SKM-1 (cell line): ENCODE measurements at regions not wholly inside any gene's neighbourhood (a gene's known extent, or its start where the extent isn't known, plus 50 kb on each side); places are given as distances from the start of the nearest gene placed in this dataset.

ENCODE experiments used
- DNase-seq: peaks from one replicate; lab custom pipeline; 2025; ENCODE audit not compliant: unreplicated experiment; lab: John Stamatoyannopoulos, UW

DNA sequence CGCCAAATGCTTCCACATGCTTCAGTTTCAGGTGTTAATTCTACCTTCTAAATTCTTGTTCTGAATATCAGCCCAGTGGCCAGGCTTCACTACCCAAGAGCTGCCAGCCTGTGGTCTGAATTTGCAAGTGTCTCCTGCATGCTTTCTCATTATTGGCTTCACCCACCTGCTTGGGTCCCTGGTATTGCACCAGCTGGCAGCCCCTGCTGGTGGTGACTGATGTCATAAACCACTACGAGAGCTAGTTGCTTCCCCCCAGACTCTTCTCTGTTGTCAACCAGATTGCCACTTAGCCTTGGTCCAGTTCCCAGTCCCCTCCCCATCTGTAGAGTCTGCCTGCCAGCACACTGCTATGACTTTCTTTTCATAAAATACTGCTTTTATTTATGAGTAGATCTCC lies 197.7 kb upstream of the DUSP10 start:
- no peak for DNase-seq

DNA sequence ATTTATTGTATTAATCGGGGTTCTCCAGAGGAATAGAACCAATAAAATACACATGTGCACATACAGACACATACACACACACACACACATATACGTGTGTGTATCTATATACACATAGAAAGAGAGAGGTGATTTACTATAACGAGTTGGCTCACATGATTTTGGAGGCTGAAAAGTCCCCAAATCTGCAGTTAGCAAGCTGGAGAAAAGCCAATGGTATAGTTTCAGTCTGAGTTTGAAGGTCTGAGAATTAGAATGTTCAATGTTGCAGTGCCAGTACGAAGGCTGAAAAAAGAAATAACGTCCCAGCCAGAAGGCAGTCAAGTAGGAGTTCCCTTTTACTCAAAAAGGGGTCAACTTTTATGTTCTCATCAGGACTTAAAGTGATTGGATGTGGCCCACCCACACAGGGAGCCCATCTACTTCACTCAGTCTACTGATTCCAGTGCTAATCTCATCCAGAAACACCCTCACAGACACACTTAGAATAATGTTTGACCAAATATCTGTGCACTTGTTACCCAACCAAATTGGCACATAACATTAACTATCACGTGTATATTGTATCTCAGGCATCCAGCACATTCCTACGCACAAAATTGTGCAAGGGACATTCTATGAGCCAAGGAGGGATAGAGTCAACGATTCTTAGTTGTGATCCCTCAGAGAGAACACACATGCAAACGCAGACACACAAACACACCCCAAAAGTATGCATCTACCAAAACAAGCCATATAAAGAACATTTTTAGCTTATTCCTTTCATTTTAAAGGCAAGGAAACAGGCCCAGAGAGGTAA lies 195.5 kb upstream of the DUSP10 start:
- no peak for DNase-seq

DNA sequence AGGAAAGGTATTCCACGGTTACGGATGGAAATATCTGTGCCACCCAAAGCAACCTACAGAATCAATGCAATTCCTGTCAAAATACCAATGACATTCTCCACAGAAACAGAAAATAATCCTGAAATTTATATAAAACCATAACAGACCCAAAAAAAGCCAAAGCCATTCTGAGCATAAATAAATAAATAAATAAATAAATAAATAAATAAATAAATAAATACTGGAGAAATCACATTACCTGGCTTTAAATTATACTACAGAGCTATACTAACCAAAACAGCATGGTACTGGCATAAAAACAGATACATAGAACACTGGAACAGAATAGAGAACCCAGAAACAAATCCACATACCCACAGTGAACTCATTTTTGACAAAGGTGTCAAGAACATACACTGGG lies 191.9 kb upstream of the DUSP10 start:
- DNase-seq, result no peak

DNA sequence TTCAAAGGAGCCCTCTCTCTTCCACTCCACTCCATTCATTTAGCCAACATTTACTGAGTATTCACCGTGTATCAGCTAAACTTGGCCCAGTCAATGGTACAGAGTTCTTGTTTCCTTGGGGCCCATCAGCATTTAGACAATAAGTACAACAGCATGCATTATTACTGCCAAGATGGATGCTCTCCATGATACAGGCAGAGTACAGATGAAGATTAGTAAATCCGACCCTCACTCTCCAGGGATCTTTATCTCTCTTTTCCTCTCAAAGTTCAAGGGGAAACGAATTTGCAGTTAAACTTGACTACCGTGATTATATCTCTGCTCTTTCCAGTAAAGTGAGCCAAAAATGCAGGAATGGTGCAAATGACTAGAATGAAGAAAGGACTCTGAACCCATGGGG lies 184.6 kb upstream of the DUSP10 start:
- no peak for DNase-seq

DNA sequence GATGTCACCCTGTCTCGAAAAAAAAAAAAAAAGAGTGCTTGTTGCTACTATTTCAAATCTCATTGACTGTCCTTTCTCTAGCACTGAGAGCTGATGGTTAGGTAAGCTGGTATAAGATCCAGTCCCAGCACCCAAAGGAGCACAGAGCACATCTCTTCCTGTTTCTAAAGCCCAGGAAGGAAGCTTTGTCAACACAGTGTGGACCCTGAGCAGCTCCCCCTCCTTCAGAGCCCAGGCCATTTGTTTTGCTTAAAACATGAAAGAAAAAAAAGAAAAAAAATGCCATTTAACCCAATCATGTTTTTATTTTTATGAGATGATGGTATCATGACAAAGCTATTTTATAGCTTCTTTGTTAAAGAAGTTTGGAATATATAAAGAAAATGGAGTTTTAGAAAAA lies 184.1 kb upstream of the DUSP10 start:
- DNase-seq, result no peak

DNA sequence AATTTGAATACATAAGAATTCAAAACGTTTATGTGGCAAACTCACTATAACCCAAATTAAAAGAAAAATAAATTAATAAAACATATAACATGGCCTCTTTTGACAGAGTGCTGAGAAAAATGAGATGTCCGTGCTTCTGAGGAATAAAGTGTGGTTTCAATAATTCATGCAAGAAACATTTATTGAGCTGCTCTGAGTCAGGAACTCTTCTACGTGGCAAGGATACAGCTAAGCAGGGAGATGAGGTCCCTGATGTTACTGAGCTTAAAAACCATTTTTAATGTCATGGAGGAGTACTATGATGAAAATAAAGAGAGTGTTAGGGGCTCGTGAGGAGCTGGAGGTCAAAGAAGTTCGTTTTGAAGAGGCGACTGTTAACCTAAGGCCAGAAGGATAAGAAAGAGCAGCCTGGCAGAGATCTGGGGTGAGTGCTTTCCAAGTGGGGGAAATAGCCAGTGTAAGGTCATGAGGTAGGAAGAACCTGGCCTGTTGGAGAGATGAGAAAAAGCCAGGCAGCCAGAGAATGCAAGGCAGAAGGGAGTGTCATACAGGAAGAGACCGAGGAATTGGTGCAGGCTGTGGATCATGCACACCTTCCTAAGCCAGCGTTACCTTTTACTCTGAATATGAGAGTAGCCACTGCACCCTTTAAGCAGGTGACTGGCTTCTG lies 182.2 kb upstream of the DUSP10 start:
- DNase-seq, result no peak

DNA sequence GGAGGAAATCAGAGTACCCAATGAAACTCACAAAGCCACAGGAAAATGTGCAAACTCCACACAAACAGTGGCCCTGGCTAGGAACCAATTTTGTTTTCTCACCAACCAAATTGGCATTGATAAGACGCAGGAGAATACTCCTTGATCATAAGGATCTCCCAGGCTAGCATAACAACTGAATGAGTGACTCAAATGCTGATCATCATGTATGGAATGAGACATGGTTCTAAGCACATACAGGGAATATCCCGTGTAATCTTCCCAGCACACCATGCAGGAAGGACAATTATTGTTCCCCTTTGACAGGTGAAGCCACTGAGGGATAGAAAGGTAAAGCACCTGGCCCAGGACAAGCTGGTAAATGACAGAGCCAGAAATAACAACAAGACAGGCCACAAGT lies 180.0 kb upstream of the DUSP10 start:
- DNase-seq, result no peak

DNA sequence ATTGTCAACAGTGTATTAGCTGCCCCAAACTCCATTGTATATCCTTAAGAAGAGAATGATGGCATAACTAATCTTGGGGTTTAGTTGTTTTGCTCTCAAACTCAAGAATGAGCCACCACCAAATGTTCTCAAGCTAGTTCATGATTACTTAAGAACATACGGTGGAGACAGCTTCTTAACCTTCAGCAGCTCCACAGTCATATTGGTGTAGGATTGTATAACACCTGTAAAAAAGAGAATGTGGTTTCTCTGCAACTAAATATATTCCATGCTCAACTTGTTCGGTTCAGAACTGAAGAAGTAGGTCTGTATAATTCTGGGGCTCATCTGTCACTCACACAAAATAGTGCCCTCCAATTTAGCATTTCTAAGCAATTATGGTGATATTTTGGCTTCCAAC lies 177.9 kb upstream of the DUSP10 start:
- no peak for DNase-seq

DNA sequence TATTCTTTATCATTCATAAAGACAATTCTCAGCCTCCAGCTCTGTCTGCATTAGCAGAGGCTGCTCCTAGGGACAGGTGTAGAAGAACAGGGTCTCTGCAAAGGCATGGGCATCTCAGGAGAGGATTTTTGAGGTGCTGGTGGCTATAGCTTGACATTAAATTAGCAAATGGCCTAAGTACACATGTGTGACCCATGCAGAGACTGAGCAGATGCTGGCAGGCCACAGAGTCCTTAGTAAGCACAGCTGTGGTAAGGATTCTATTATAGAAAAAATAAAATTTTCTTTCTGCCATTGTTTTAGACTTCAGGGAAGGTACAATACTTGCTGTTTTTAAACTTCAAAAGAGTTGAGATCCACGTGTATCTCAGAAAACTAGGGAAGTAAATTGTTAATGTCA lies 177.5 kb upstream of the DUSP10 start:
- no peak for DNase-seq

DNA sequence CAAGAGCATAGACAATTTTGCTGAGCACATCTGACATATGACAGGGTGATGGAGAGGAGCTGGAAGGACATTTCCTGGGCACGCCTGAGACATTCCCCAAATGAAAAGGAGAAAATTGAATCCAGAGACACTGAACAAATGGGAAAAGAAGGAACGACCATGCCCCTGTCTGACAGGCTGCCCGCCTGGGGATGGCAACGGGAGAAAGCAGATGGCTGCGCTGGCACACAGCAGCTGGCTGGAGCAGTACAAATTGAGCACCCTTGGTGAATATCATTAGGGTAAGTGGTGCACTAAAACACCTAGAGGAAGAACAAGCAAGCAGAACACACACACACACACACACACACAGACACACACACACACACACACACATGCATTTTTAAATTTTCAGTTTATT lies 174.3 kb upstream of the DUSP10 start:
- DNase-seq, result no peak

DNA sequence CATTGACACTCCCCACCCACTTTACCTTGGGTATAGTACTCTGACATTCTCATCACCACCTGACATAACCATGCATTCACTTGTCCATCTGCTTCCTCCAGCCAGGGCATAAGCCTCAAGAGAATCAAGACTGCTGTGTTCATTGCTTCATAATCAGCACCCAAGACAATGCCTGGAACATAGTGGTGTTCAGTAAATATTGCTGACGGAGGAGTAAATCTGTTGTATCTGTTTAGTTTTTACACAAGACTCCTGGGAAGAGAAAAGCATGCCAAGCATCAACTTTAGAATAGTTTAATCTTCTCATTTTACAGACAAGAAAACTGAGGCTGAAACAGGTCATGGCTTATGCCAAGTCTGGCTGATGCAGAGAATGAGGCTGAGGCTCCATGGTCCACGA lies 173.9 kb upstream of the DUSP10 start:
- no peak for DNase-seq

DNA sequence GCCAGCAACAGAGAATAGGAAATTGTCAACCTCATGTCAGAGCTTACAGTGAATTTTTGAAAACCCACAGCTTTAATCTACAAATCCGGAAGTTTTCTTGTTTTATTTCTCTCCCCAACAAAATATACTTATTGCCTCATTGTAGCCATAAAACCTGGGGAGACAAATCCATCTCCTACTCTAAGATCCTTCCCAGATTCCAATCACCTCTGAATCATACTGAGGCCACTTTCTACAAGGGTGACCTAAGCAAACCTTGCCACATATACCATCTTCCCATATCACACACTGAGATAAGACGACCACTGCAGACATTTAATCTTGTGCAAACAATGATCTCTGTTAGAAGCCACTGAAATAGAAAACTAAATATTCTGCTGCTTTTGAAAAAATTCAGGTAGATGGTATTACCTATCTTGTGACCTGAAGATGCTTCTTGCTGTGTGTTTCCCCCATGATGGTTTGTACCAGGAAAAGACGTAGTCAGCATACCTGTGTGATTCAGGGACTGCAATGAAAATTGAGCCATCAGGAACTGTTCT lies 171.5 kb upstream of the DUSP10 start:
- DNase-seq, result no peak

DNA sequence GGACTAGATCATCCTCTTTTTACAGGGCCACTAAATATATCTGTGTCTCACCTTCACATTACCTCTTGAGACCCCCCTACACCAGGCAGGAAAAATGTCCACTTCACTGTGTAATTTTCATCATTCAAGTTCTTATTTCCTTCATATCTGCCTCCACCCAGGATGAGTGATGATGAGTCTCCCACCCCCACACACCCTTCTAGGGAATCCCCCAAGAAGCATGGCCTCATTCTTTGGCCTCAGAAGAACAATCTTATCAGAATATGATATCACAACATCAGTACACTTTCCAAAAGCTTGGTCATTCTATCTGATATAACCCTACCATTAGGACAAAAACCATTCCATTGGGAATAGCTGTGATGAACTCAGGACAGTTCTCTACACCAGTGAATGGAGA lies 170.3 kb upstream of the DUSP10 start:
- DNase-seq, result no peak

DNA sequence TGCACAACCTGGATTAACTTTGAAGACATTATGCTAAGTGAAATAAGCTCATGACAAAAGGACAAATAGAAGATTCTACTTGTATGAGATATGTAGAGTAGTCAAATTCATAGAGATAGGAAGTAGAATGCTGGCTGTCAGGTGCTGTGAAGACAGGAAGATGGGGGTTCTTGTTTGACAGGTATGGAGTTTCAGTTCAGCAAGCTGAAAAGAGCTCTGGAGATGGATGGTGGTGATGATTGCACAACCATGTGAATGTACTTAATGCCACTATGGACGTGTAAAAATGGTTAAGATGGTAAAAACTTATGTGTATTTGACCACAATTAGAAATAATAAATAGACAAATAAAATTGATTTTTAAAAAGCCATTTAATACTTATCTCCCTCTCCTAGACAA lies 169.8 kb upstream of the DUSP10 start:
- DNase-seq, result no peak

DNA sequence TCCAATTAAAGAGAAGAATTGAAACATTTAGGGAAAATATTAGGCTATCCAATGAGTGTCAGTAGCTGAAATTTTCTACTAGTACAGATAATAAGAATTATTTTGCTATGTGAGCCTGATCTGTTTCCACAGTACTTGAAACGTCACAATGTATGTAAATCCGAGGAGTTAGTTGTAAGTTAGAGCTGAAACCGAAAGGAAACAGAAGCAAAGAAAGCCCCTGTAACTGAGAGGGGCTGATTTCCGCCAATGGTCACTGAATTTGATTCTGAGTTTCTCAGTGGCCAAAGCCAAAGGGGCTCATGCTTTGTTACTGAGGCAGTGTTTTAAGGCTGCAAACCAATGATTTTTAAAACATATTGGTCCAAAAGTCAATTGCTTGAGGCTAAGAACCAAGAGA lies 168.3 kb upstream of the DUSP10 start:
- no peak for DNase-seq

DNA sequence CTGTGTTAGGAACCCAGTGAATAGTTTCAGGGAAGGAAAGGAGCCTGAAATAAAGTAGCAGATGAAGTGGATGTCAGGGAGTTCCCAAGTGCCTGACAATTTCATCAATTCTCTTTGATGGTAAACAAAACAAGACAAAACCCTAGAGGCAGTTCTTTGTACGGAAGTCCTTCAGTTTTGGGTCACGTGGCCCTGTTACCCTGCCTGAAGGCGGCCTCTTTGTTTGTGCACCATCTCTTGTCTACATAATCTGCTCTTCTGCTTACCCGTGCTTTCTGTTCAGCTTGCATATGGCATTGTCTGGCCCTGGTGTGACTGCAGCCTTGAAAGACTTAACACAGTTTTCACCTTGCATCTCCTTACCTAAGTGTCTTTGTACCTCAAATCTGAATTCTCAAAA lies 166.7 kb upstream of the DUSP10 start:
- no peak for DNase-seq

DNA sequence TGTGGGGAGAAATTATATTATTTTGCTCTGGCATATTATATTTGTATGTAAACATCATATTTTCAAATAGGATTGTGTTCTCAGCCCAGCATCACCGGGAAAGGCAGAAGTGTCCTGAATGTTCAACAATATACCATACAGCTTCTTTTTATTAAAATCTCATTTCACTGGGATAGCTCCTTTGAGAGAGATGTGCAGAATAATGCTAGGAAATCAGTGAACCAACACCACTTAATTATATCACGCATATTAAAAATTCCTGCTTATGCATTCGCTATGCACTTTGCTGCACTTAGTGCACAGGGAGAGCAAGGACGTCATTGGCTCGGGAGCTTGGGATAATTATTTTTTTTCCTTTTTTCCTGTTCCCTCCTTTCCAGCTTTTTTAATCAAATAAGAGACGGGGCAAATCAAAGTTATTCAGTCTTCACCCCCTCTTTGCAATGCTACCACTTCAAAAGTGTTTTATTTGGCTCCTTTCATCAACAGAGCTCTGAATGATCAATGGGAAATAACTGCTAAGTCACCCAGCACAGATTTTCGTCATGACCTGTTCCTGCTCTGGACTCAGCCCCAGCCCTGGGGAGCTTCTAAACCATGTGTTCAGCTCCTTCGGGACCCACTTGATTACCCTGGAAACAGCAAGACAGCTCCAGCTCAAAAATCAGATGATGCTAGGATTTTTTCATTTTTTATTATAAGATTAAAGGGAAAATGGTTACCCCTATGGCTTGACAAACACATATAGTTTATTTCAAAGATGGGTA lies 165.5 kb upstream of the DUSP10 start:
- no peak for DNase-seq

DNA sequence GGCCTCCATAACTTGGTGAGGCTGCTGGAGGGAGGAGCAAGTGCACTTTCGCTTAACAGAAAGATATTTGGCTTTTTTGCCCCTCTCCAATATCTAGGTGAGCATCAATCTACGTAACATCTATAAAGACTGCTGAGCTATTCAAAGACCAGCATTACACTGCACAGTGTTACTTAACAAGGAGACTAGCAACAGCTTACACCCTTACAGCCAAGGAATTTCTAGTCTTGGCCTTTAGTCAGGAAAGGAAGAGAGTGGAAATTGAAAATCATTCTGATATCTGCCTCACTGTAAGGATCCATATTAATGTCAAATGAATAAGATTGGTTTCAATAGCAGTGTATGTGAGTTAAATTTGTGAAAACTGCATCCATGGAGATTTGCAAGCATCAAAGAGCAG lies 163.9 kb upstream of the DUSP10 start:
- DNase-seq, result no peak

DNA sequence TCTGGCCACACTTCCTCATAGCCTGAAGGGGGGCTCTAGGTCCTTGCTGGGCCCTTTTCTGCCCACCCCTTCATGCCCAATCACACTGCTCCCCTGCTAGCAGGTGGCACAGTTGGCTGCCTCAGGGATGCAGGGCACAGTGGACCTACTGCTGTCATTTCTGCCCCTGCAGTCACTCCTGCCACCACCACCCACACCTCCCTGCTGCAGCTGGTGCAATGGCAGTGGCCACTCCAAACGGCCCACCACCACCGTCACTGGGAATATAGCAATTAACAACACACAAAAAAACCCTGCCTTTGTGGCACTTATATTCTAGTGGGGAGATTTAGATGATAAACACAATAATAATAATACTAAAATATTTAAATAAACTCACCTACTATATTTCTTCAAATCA lies 162.4 kb upstream of the DUSP10 start:
- DNase-seq, result no peak

DNA sequence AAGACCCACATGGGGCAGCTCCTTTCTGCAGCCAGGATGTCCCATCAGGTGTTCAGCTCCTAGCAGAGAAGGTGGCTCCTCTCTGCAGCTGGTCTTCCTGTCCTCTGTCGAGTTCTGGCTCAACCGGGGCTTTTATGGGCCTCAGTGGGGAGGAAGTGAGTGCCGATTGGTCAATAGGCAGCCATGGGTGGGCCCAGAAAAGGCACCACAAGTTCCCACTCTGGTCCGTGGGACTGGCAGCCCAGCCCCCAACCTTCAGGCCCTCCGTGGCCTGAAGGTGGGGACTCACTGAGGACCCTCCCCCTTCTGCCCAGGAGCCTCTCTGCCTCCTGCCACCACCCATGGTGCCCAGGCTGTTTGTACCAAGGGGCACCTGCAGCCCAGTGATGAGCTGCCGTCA lies 161.7 kb upstream of the DUSP10 start:
- DNase-seq, result no peak

DNA sequence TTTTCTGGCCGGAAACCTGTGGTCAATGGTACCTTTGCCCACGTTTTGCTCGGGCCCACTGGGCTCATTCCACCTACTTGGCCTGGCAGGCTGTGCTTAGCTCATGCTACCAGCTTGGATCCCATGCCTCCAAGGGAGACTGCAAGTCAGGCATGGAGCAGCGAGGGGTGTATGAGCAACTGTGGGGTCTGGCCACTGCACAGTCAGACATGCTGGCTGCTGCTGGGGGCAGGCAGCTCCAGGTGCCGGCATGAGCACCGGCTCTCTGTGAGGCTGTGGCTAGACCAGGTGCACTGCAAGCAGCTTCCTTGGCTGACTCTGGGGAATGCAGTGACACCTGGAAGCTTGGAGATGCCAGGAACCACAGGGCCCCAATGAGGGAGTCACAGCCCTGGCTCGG lies 161.1 kb upstream of the DUSP10 start:
- no peak for DNase-seq

DNA sequence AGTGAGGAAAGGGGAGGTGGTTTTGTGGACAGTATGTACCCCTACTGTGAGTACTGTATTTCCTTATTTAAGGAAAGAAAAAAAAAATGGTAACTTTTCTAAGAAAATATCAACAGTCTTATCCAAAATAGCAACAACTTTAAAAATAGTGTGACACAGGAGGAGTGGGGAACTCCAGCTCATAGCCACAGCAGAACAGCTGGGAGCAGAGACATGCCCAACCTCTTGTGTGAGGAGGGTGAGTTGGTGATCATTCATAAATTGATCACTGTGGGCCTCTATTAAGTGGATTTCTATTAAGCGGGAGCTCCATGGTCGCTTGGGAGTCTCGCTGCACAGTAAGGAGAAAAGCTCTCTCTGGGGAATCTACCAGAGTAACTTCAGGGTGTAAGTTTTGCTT lies 158.8 kb upstream of the DUSP10 start:
- DNase-seq, result no peak
